Endometrium (tissue), 2 donors: ENCODE measurements at regions not wholly inside any gene's neighbourhood (a gene's known extent, or its start where the extent isn't known, plus 50 kb on each side); places are given as distances from the start of the nearest gene placed in this dataset.
"Not testable (repeated sequence)": the region's sequence is repeated elsewhere in the genome, so short reads cannot be mapped to it uniquely, and the experiment has no call there.

ENCODE experiments used
- FAIRE-seq: peaks from 2 replicates; lab custom pipeline; 2012; peaks lifted over from hg19 to GRCh38; lab: Jason Lieb, UNC
- donor health status: control.
- donor health status: control.

DNA sequence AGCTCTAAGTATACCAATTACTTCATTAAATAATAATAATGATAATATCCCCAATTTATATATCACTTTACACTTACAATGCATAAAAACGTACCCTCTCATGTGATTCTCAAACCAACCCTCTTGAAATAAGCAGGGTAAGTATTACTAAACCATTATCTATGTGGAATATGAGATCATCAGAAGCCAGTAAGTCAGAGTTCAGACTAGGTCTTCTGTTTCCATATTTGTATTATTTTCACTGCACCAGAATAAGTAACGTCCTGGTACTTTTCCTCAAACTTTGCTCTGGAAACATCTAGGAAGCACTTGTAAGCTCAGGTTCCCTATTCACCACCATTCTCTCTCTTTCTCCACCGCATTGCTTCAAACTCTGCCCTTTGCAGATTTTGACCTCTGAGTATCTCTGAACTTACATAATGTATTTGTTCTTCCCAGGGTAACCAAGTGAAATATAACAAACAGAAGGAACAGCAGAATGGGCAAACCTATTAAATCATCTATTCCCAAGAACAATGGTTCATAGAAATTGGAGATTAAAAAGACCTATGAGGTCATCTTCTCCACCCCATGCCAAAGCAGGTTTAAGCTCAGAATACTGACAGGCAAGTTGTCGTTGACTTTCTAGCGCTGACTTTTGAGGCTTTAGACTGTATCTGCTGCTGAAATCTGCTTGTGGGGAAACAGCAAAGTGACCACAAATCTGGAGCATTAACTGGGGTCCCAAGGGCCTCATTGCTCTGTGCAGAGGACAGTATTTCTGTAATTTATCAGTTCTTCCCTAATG lies 161.3 kb upstream of the FAR2 start:
- no peak for FAIRE-seq

DNA sequence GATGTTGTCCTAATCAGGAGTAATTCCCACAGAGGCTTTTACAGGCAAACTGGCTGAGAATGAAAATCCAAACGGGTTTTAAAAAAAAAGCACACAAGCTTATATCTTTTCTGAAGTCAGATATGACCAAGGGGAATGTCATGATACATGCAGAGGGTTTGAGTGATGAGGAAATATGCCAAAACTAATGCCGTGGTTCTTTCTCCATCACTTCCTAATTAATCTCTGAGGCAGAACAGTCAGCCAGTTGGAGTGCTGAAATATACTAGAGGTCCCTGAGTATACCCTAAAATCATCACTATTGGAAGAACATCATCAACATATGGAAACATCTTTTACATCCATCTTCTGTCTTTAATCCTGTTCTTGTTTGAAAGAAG lies 160.8 kb upstream of the FAR2 start:
- no peak for FAIRE-seq

DNA sequence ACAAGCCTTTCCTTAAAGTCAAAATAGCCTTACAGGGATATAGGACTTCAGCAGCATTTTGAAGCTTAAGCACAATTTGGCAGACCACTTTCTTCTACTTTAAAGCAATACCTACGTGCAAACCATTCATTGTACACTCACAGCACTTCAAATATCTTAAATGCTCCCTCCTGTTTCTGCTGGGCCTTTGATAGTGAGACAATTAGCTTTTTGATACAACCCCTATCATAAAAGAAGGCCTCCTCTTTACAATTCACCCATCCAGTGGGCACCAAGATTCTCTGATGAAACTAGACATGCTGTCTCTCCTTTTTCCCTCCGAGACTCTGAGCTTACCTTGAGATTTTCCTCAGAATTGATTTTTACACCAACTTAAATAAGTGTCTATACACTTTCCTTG lies 157.5 kb upstream of the FAR2 start:
- FAIRE-seq, result no peak

DNA sequence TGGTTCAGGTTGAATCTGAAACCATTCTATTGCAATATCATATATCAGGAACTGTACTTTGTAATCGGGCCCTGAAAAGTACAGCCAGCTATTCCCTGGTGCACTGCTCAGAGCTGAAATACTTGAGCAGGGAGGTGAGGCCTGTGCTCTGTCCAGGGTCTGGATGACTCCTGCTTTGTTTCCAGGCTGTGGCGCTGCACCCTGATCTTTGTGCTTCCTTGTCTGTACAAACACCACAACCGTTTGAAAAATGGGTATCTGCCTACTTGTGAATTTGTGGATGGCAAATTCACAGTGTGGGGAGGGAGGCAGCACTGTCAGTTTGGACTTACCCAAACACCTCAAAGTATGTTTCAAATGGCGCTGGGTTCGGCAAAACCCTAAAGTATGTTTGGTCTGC lies 155.4 kb upstream of the FAR2 start:
- no peak for FAIRE-seq

DNA sequence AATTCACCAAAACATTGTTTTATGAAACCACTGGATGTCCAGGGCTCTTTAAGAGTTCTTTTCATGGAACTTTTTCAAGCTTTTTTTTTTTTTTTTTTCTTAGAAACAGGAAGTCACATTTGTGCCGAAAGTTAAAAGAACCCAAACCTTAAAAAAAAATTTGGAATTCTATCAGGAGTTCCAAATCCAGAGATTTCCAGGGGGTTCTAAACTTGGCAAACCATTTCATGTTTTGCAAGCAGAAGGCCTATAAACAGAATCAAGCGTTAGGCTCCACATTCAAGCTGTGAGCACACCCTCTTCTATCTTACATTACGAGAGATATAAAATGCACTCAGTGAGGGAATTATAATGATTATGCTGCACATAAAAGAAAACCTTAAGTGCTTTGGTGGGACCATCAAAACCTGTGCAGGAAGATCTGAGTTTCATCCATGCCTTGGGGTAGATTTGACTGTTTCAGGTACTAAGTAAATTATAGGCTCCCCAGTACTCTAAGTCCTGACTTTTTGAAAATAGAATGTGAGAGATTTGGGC lies 154.8 kb upstream of the FAR2 start:
- FAIRE-seq, result peak; percentile 21

DNA sequence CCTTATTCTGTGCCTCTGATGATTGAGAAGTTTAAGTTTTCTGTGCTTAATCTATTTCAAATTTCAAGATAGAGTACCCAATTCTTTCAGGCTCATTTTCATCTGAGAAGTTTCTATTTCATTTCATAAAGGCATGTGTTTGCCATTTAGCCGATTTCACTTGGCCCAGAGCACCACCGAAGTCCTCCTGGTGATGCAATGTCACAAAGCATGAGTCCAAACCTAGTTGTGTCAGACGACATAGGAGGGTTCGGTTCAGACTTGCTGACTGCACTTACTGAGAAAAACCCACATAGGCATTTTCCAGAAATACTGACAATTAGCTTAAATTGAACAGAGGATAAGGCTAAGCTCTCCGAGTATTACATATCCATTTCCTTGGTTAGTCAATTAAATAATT lies 152.4 kb upstream of the FAR2 start:
- FAIRE-seq, result no peak

DNA sequence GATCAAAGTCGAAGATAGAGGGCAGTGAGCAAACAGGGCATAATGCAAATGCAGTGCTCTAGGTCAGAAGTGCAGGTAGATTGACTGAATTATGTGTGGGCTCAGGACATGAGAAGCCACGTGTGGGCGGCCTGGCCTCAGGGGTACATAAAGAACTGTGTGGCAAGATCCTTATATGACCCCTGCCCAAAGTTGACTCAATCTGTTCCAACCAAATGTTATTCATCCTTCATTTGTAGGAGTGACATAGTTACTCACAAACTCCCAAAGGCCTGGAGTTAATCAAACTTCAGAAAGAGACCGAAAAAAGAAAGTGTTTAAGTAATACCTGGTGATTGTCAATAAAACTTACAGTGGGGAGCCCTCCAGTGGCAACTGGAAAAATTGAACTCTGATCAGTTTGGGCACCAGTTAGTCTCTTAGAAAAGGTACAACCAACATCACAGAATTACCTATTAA lies 150.4 kb upstream of the FAR2 start:
- peak; percentile 82 for FAIRE-seq

DNA sequence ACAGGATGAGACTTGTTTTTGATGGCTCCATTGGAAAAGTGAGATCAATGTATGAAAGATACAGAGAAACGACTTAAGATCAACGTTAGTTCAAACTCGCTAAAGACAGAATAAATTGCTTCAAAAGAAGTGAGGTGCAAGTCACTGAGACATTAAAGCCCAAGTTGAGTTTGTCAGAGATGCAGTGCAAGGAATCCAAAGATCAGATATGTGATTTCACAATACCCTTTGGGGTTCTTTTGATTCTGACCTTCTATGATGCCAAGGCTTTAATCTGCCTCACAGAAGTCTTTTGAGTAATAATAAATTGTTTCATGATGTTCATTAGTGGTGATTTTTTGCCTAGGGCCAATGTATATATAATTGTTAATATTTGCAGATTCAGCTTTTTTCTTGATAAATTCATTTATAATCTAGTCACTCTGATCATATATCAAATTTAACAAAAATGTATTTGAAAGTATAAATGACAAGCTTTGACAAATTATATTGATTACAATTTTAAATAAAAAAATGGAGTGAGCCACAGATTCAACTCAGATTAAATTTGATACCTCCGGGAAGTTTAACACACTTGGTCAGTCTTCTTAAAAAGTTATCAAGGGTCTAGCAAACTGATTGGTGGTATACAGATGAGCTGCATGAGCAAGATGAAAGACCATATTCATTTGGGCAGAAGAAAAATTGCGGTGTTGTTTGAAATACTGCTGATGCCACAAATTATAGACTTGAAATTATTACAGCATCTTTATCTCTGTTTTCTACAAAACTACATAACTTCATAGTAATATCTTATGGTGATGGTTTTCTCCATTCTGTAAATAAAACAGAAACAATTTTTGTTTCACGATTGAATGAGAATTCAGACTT lies 144.8 kb upstream of the FAR2 start:
- peak; percentile 33 for FAIRE-seq

DNA sequence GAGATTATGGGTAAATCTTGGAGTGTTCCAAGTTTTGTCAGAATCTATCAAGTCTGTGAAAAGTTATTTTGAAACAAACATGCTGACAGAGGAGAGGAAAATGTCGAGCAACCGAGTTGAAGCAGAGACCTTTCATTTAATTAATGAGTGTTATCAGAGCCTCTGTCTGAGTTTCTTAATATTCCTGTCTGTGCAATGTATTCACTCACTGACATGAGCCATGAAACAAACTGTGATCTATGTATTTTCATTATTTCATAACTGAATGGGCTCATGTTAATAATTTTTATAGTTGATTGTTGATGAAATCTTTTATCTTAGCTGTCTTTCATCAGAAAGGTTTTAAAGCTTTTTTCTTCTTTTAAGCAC lies 144.2 kb upstream of the FAR2 start:
- no peak for FAIRE-seq

DNA sequence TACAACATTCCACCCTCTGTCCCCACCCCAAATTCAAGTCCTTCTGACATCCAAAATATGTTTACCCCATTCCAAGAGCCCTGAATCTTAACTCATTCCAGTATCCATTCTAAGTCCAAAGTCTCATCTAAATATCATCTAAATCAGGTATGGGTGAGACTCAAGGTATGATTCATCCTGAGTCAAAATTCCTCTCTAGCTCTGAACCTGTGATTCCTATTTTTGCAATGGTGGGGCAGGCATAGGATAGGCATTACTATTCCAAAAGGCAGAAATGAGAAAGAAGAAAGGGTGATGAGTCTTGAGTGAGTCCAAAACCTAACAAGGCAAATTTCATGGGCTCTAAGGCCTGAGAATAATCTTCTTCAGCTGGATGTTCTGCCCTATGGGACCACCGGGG lies 140.3 kb upstream of the FAR2 start:
- FAIRE-seq, result no peak

DNA sequence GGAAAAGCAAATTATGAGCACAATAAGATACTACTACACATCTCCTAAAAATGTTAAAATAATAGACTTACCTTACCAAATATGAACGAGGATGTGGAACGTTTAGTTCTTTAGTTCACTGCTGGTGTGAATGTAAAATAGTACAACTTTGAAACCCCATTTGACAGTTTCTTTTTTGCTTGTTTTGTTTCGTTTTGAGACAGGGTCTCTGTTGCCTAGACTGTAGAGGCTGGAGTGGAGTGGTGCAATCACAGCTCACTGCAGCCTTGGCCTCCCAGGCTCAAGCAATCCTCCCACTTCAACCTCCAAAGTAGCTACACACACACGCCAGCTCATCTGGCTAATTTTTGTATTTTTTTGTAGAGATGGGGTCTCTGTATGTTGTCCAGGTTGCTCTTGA lies 136.4 kb upstream of the FAR2 start:
- no peak for FAIRE-seq

DNA sequence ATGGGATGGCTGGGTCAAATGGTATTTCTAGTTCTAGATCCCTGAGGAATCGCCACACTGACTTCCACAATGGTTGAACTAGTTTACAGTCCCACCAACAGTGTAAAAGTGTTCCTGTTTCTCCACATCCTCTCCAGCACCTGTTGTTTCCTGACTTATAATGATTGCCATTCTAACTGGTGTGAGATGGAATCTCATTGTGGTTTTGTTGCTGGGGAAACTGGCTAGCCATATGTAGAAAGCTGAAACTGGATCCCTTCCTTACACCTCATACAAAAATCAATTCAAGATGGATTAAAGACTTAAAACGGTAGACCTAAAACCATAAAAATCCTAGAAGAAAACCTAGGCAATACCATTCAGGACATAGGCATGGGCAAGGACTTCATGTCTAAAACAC lies 131.5 kb upstream of the FAR2 start:
- FAIRE-seq, result not testable (repeated sequence)

DNA sequence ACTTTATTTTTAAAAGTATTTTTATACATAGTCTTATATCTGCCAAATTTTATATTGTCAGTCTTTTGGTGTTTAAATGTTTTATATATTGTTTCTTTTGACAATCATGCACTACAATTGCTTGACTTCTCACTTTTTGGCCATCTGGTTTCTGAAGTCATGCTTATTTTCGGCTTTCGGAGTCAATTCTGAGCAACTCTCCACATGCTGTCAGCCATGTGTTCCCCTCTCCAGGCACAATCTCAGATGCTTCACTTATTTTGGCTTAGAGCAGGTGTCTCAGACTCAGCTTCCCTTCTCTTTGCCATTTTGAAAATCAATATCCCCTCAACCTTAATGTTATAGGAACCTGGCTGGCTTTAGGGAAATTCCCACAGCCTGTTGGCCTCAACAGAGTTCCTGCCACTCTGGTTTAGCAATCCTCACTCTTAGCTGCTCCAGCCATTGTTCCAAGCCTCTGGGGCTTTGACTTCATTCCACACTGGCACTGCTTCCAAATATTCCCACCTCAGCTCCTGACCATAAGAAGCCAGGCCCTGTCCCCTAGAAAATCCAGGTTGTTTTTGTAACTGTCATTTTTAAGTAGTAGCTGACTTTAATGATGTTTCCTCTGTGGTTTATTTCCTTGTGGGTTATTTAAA lies 125.5 kb upstream of the FAR2 start:
- peak; percentile 93 for FAIRE-seq

DNA sequence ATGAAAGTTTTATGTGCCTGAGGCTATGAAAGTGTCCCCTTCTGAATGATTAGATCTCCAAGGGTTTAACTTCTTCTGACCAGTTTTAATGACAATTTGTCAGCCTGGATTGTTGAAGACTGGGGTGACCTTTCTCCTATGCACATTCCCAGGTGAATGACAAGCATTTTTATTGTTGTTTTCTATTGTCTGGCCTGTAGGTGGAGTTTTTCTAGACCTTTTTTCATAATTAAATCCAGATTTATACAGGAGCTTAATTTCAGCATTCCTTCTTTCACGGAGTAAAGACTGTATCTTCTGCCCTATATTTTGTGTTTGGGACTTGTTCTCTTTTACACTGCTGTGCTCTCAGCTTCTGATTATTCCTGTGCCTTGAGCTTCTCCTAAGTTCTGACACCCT lies 125.0 kb upstream of the FAR2 start:
- no peak for FAIRE-seq

DNA sequence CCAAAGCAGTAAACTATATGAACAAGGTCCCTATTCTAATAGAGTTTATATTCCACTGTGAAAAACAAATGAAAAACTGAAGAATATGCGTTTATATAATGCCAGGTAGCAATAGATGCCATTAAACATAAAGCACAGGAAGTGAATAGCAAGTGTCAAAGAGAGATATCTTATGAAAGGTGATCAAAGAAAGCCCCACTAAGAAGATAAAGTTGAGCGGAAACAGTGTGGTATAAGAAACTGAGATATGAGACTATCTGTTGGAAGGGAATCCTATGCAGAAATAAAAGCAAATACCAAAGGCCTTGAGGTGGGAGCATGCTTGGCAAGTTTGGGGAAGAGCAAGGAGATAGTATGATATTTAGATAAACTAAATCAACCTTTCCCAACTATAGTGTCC lies 123.1 kb upstream of the FAR2 start:
- FAIRE-seq, result no peak

DNA sequence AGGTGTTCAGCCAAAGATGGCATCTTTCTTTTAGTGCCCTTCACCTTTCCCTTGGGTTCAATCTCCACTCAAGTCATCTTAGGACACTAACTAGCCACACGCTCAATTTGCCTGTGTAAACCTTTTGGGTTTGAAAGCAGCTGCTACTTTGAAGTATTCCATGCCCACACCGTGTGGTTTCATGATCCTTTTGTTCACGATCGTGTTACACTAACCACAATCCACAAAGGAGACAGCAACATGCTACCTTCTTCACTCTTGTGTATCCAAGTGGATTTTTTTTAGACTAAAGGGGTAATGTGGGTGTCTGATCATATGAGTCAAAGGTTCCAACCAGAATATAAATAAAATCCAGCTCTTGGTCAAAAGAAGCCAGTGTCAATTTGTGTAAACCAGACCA lies 122.7 kb upstream of the FAR2 start:
- FAIRE-seq, result no peak

DNA sequence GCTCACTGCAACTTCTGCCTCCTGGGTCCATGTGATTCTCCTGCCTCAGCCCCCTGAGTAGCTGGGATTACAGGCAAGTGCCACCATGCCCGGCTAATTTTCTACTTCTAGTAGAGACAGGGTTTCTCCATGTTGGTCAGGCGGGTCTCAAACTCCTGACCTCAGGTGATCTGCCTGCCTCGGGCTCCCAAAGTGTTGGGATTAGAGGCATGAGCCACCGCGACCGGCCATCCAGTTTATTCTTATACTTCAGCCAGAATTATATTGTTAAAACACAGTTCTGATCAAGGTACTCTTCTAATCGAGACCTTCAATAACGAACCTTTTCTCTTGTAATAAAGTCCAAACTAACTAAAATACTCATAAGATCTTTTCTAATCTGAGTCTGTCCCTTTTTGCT lies 119.6 kb upstream of the FAR2 start:
- FAIRE-seq, result not testable (repeated sequence)

DNA sequence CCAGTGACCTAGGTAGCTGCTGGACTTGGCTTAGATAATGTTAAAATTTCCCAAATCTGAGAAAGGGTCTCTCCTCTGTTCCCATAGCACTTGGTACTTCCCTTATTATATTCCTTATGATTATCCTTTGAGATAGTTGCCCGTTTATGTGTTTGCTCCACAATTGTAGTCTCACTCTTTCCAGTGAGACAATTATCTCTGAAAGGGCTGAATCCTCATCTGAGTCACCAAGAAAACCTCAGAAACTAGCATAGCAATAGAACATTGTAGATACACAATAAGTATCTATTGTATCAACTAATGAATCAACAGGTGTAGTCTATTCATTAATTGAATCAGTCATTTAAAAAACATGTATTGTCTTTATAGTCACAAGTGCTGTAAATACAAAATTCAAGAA lies 119.1 kb upstream of the FAR2 start:
- no peak for FAIRE-seq

DNA sequence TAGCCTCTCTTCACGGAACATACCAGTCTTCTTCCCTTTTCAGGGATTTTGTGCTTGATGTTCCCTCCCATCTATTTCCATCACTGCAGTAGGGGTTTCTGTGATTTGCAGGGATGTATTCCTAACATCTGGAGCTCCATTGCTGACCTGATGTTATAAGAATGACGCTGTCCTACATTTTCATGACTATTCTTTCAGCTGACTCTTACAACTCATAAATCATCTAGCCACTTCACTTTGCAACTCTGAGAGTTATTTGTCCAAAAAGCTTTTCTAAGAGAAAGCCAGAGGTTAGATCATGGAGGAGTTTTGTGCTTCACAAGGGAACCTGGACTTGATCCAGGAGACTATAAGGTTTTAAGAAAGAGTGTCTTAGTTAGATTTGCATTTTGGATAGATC lies 116.6 kb upstream of the FAR2 start:
- FAIRE-seq, result peak; percentile 31

DNA sequence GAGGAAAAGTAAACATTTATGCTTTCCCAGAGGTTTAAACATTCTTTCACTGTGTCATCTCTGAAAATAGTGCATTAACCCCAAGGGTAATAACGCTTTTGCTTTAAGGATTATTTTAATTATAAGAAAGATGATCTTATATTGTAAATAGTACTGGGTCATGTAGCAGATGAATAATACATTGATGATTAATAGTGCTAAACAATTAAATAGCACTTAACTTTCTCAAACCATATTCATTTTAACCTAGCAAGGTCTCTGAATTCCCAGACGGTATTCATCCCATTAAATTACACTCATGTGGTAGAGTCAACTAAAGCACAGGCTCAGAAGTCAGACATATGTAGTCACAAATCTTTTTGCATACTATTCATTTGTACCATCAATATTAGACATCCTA lies 115.6 kb upstream of the FAR2 start:
- FAIRE-seq, result no peak

DNA sequence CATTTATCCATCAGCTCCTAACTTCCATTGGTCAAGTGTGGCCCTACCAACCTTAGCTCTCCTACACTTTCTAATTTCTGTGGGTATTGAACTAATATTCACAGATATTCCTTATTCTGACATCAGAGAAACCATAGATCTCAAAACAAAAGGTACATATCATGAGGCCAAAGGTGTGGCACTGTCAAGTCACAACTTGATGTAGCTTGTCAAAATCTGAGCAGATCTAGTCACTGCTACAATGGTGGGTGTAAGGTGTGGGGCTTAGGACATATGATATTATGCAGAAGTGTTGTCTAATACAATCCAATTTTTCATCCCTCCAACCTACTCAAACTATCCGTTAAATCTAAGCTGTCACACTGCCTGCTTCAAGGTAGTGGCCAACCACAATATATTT lies 114.0 kb upstream of the FAR2 start:
- FAIRE-seq, result no peak

DNA sequence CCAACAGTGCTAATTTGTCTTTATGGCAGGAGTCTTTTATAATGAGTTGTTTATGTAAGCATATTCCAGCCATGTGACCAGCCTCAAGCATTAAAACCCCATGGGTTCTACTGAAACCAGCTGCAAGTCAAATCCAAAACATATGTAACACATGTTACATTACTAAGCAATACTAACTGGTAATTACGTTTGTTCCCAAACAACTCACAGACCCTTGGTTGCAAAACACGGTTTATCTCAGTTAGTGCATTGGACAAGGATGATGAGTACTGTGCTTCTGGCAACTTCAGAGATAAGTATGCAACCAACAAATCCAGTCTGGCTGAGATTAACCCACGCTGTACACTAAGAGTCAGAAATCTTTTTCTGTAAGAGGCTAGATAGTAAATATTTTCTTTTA lies 110.1 kb upstream of the FAR2 start:
- FAIRE-seq, result peak; percentile 99

DNA sequence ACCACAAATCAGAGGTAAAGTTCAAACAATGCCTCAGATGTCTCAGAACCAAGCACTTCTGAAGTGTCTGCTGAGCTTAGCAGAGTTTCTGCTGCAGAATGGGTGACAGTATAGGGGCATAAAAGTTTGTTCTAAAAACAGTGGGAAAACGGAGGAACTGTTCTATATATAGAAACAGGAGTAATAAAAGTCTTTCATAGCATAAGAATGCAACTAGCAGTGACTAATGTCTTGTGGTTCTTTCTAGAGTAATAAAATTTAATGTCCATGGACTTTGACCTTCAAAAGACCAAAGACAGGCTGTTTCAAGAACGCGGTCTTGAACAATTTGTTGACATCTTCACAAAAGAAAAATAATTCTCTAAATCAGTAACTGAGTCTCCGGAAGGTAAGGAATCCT lies 107.5 kb upstream of the FAR2 start:
- peak; percentile 99 for FAIRE-seq
